HL-60 (cell line): ENCODE measurements at regions not wholly inside any gene's neighbourhood (a gene's known extent, or its start where the extent isn't known, plus 50 kb on each side); places are given as distances from the start of the nearest gene placed in this dataset.

Source experiments
- CTCF ChIP-seq: IDR thresholded peaks from one replicate; pipeline ENCODE4 v1.5.1; 2011; ENCODE audit warnings: low read length, control low read depth, inconsistent platforms; ENCODE audit not compliant: insufficient read depth
- GABPA ChIP-seq: IDR thresholded peaks from 2 replicates; pipeline ENCODE4 v1.6.1; 2012; ENCODE audit warnings: low read depth
- REST ChIP-seq: IDR thresholded peaks from 2 replicates; pipeline ENCODE4 v1.6.1; 2012; ENCODE audit warnings: low read depth; ENCODE audit not compliant: insufficient replicate concordance

GRCh38 chr2:199629301-199629700 is 171.6 kb upstream of the SATB2 start:
- no peak for TF ChIP-seq CTCF
- TF ChIP-seq GABPA = no peak
- TF ChIP-seq REST = no peak
